ENCODE measurements at regions not wholly inside any gene's neighbourhood (a gene's known extent, or its start where the extent isn't known, plus 50 kb on each side); places are given as distances from the start of the nearest gene placed in this dataset.

GRCh38 chr2:207473931-207474235, 55.9 kb upstream of the CREB1 start:
- TF ChIP-seq, protein P1, sequence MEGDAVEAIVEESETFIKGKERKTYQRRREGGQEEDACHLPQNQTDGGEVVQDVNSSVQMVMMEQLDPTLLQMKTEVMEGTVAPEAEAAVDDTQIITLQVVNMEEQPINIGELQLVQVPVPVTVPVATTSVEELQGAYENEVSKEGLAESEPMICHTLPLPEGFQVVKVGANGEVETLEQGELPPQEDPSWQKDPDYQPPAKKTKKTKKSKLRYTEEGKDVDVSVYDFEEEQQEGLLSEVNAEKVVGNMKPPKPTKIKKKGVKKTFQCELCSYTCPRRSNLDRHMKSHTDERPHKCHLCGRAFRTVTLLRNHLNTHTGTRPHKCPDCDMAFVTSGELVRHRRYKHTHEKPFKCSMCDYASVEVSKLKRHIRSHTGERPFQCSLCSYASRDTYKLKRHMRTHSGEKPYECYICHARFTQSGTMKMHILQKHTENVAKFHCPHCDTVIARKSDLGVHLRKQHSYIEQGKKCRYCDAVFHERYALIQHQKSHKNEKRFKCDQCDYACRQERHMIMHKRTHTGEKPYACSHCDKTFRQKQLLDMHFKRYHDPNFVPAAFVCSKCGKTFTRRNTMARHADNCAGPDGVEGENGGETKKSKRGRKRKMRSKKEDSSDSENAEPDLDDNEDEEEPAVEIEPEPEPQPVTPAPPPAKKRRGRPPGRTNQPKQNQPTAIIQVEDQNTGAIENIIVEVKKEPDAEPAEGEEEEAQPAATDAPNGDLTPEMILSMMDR (IDR thresholded peaks at IDR 0.05), result no peak
- no peak for TF ChIP-seq EZH2 (IDR thresholded peaks at IDR 0.05; ENCODE audit: borderline replicate concordance, insufficient read depth, low read depth, low read length, poor library complexity, severe bottlenecking)

Measured in B cell (primary cell).